ENCODE measurements at regions not wholly inside any gene's neighbourhood (a gene's known extent, or its start where the extent isn't known, plus 50 kb on each side); places are given as distances from the start of the nearest gene placed in this dataset.

DNA sequence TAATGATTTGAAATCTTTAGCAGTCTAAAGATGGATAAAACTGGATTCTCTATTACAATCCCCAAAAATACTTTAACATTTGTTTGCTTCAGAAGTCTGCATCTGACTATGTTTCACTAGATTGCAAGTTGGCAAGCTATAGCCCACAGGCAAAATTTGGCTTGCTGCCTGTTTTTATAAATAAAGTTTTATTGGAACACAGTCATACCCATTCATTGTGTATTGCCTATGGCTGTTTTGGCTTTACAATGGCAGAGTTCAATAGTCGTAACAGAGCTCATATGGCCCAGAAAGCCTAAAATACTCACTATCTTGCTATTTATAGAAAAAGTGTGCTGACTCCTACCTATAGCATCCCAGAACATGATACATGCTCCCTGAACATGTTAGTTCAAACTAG, 89.0 kb upstream of the GPR141 start:
- TF ChIP-seq, protein P1, sequence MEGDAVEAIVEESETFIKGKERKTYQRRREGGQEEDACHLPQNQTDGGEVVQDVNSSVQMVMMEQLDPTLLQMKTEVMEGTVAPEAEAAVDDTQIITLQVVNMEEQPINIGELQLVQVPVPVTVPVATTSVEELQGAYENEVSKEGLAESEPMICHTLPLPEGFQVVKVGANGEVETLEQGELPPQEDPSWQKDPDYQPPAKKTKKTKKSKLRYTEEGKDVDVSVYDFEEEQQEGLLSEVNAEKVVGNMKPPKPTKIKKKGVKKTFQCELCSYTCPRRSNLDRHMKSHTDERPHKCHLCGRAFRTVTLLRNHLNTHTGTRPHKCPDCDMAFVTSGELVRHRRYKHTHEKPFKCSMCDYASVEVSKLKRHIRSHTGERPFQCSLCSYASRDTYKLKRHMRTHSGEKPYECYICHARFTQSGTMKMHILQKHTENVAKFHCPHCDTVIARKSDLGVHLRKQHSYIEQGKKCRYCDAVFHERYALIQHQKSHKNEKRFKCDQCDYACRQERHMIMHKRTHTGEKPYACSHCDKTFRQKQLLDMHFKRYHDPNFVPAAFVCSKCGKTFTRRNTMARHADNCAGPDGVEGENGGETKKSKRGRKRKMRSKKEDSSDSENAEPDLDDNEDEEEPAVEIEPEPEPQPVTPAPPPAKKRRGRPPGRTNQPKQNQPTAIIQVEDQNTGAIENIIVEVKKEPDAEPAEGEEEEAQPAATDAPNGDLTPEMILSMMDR (IDR thresholded peaks at IDR 0.05) = no peak
- no peak for TF ChIP-seq POLR2A (IDR thresholded peaks at IDR 0.05)

Measured in Peyer's patch (tissue), 4 donors.